Gastroesophageal sphincter (tissue), 3 donors: ENCODE measurements at regions not wholly inside any gene's neighbourhood (a gene's known extent, or its start where the extent isn't known, plus 50 kb on each side); places are given as distances from the start of the nearest gene placed in this dataset.

ENCODE experiments used
- EP300 ChIP-seq: sonication (generic); formaldehyde crosslinking; IDR thresholded peaks from one replicate; pipeline ENCODE4 v1.6.1; 2017; ENCODE audit warnings: antibody characterized with exemption, mild to moderate bottlenecking
- POLR2A ChIP-seq, 2 donors: fragments of 450-650 bp; IDR thresholded peaks; one replicate each; pipeline ENCODE4 v1.6.1; 2017; ENCODE audit warnings: antibody characterized with exemption in 2 of 2, mild to moderate bottlenecking in 2 of 2, moderate library complexity in 1 of 2
- TF ChIP-seq, protein P1 (sequence below), 4 experiments: fragments of 200-600 bp in 2 of 4; fragments of 450-650 bp in 2 of 4; sonication (generic) in 1 of 4; IDR thresholded peaks; one replicate each; pipeline ENCODE4 v1.5.1; 2017 to 2019; ENCODE audit warnings: antibody characterized with exemption in 4 of 4, mild to moderate bottlenecking in 2 of 4, moderate library complexity in 2 of 4

DNA sequence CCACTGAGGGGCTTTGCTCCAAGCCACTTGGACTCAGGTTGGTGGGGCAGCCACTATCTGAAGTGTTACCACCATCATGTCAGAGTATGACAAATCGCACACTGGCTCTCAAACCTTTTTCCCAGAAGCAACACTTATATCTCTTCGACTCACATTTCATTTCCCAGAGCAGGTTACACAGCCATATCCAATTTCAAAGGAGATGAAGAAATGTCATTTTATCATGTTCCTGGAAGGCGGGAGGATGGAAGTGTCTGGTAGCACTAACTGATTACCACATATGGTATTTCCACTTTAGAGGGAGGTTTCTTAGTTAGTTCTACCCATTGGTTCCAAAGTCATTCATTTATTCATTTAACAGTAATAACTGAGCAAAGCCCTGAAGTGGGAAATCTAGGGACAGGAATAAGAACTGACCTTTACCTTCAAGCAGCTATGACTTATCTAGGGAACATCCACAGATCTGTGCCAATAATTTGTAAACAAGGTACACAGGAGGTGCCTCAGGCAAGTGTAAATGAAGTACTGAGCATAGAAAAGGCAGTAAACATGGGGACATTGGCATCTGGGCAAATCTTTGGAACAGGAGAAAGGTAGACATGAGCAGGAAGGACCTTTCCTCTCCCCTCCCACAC lies 54.9 kb upstream of the LRRC55 start:
- TF ChIP-seq EP300 = no peak
- no peak for TF ChIP-seq POLR2A (IDR thresholded peaks at IDR 0.05)
- TF ChIP-seq, protein P1, sequence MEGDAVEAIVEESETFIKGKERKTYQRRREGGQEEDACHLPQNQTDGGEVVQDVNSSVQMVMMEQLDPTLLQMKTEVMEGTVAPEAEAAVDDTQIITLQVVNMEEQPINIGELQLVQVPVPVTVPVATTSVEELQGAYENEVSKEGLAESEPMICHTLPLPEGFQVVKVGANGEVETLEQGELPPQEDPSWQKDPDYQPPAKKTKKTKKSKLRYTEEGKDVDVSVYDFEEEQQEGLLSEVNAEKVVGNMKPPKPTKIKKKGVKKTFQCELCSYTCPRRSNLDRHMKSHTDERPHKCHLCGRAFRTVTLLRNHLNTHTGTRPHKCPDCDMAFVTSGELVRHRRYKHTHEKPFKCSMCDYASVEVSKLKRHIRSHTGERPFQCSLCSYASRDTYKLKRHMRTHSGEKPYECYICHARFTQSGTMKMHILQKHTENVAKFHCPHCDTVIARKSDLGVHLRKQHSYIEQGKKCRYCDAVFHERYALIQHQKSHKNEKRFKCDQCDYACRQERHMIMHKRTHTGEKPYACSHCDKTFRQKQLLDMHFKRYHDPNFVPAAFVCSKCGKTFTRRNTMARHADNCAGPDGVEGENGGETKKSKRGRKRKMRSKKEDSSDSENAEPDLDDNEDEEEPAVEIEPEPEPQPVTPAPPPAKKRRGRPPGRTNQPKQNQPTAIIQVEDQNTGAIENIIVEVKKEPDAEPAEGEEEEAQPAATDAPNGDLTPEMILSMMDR (IDR thresholded peaks at IDR 0.05) = no peak
